ENCODE measurements at regions not wholly inside any gene's neighbourhood (a gene's known extent, or its start where the extent isn't known, plus 50 kb on each side); places are given as distances from the start of the nearest gene placed in this dataset.
A peak's percentile ranks its signal among the peaks of the same experiment; 100 is the strongest.
"Not testable (repeated sequence)": the region's sequence is repeated elsewhere in the genome, so short reads cannot be mapped to it uniquely, and the experiment has no call there.

DNA sequence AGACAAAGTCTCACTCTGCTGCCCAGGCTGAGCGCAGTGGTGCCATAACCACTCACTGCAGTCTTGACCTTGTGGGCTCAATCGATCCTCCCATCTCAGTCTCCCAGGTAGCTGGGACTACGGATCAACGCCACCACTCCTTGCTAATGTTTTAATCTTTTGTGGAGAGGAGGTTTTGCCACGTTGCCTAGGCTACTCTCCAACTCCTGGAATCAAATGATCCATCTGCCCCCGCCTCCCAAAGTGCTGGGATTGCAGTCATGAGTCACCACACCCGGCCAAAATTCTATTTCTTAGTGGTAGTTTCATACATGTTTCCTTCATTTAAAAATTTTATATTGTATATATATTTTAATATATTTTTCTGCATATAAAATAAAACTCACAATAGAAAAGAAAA lies 125.8 kb upstream of the CLNK start:
- no peaks in the 10 kb centered on the region for H3K4me1 ChIP-seq (ENCODE audit: control insufficient read depth, insufficient read depth, low read length)
- no peak overlapping the region for H3K27ac ChIP-seq (ENCODE audit: low read length)
- WGBS (ENCODE audit: insufficient coverage, low lambda C conversion rate): no CpG with 5 or more reads among the region's 7 CpGs
- no peak overlapping the region for H3K4me3 ChIP-seq (ENCODE audit: low read length)
- no peaks in the 10 kb centered on the region for H3K27me3 ChIP-seq (ENCODE audit: control insufficient read depth, insufficient read depth, low read length)
- no peak for DNase-seq
- H3K9me3 ChIP-seq (ENCODE audit: control insufficient read depth, low read depth, low read length): no peaks in the 10 kb centered on the region
- H3K36me3 ChIP-seq (ENCODE audit: control insufficient read depth, insufficient read depth, low read length): no peaks in the 10 kb centered on the region

DNA sequence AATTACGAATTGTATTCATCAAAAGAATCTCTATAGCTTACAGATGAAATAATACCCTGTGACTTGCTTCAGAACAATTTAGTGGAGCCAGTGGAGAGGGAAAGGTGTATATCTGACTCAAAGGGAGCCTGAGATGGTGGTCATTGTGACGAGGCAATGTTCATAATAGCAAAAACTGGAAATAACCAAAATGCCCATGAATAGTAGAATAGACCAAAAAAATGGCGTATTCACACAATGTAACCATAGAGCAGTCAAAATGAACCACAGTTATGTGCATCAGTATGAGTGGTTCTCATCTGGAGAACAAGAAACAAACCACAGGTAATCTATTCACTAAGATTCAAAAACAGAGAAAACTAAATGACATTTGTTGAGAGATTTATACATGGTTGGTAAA lies 125.3 kb upstream of the CLNK start:
- Histone ChIP-seq H3K36me3 (ENCODE audit: control insufficient read depth, insufficient read depth, low read length) (no peaks in the 10 kb centered on the region), H3K27ac (ENCODE audit: low read length) (no peak overlapping the region), H3K27me3 (ENCODE audit: control insufficient read depth, insufficient read depth, low read length) (no peaks in the 10 kb centered on the region), H3K9me3 (ENCODE audit: control insufficient read depth, low read depth, low read length) (no peaks in the 10 kb centered on the region), H3K4me1 (ENCODE audit: control insufficient read depth, insufficient read depth, low read length) (no peaks in the 10 kb centered on the region), H3K4me3 (ENCODE audit: low read length) (no peak overlapping the region)
- no peak for DNase-seq
- WGBS (ENCODE audit: insufficient coverage, low lambda C conversion rate): no CpG with 5 or more reads among the region's 3 CpGs

DNA sequence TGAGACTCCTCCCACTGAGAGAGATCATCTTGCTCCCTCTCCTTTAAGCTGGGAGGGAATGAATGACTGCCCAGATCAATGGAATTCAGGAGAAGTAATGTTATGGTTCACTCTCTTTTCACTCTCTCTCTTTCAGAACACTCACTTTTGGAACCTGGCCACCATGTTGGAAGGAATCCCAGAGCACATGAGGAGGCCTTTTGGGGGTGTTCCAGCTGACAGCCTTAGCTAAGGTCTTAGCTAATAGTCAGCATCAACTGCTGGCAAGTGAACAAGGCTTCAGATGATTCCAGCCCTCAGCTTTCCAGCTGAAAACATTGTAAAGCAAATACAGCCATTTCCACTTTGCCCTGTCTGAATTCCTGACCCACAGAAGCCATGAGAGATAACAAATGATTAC lies 124.0 kb upstream of the CLNK start:
- H3K27me3 ChIP-seq (ENCODE audit: control insufficient read depth, insufficient read depth, low read length): no peaks in the 10 kb centered on the region
- H3K4me1 ChIP-seq (ENCODE audit: control insufficient read depth, insufficient read depth, low read length): no peaks in the 10 kb centered on the region
- H3K27ac ChIP-seq (ENCODE audit: low read length): no peak overlapping the region
- peak in 1 of 2 donors; percentile 19 for DNase-seq
- no peaks in the 10 kb centered on the region for H3K9me3 ChIP-seq (ENCODE audit: control insufficient read depth, low read depth, low read length)
- no peak overlapping the region for H3K4me3 ChIP-seq (ENCODE audit: low read length)
- no peaks in the 10 kb centered on the region for H3K36me3 ChIP-seq (ENCODE audit: control insufficient read depth, insufficient read depth, low read length)

DNA sequence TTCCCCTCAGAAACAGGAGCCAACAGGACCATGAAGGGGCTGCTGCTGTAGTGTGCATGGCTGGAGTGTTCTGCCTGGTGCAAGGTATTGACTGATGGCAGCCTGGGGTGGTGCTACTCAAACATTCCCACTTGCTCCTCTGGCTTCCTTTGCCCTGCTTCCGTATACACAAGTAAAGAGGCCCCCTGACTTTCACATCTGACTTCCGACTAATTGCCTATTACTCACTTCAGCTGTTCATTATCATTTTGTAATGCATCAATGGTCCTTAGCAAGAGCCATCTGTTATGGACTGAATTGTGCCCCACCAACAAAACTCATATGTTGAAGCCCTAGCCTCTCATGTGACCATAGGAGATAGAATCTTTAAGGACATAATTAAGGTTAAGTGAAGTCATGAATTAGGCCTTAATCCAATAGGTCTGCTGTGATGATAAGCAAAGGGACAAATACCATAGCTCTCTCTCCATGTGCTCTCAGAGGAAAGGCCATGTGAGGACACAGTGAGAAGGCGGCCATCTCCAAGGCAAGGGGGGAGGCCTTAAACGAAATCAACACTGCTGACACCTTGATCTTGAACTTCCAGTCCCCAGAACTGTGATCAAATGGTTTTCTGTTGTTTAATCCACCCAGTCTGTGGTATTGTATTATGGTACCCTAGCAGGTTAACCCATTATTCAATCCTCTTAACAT lies 122.5 kb upstream of the CLNK start:
- Histone ChIP-seq H3K9me3 (ENCODE audit: control insufficient read depth, low read depth, low read length) (no peaks in the 10 kb centered on the region), H3K4me1 (ENCODE audit: control insufficient read depth, insufficient read depth, low read length) (no peaks in the 10 kb centered on the region), H3K4me3 (ENCODE audit: low read length) (no peak overlapping the region), H3K27ac (ENCODE audit: low read length) (no peak overlapping the region), H3K36me3 (ENCODE audit: control insufficient read depth, insufficient read depth, low read length) (no peaks in the 10 kb centered on the region), H3K27me3 (ENCODE audit: control insufficient read depth, insufficient read depth, low read length) (no peaks in the 10 kb centered on the region)
- DNase-seq: no peak
- WGBS (ENCODE audit: insufficient coverage, low lambda C conversion rate): no CpG with 5 or more reads among the region's 4 CpGs

DNA sequence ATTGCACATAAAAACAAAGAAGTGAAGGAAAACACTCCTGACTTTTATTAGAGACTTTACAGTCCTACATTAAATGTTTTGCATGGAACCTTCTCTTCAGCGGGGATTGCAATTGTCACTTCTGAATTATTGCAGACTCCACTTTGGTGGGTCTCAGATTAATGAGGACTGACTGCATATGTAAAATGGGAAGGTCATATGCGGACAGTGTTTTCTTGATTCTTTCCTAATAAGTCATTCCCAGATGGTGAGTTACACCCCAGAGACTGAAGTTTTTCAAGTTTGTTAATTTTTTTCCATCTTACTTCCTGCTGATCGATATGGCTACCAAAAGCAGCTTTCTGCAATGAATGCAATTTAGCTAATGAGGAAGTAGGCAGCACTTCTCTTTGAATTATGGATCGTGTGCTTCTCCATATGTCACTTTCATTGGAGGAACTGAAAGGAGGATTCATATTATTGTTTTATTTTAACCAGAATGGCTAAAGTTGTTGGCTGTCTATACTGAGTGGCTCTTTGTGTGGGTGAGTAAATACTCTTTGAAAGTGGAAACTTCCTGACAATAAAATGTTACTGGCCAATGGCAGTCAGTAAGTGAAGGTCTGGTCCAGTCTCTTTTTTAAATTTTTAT lies 119.3 kb upstream of the CLNK start:
- no peak for DNase-seq
- H3K4me3 ChIP-seq (ENCODE audit: low read length): no peak overlapping the region
- WGBS (ENCODE audit: insufficient coverage, low lambda C conversion rate): 80% methylated on average over 1 of the region's 4 CpGs

DNA sequence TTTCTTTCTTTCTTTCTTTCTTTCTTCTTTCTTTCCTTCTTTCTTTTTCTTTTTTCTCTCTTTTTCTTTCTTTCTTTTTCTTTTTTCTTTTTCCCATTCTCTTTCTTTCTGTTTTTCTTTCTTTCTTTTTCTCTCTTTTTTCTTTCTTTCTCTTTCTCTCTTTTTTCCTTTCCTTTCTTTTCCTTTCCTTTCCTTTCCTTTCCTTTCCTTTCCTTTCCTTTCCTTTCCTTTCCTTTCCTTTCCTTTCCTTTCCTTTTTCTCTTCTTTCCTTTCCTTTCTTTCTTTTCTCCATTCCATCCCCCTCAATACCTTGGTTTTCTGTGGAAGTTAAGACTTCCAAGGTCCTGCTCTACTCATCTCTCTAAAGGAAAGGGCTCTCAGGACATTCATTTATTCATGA lies 102.8 kb upstream of the CLNK start:
- DNase-seq: no peak
- H3K4me3 ChIP-seq (ENCODE audit: low read length): no peak overlapping the region
- no peaks in the 10 kb centered on the region for H3K4me1 ChIP-seq (ENCODE audit: control insufficient read depth, insufficient read depth, low read length)
- H3K27ac ChIP-seq (ENCODE audit: low read length): no peak overlapping the region
- H3K9me3 ChIP-seq (ENCODE audit: control insufficient read depth, low read depth, low read length): no peaks in the 10 kb centered on the region
- no peaks in the 10 kb centered on the region for H3K27me3 ChIP-seq (ENCODE audit: control insufficient read depth, insufficient read depth, low read length)
- no peaks in the 10 kb centered on the region for H3K36me3 ChIP-seq (ENCODE audit: control insufficient read depth, insufficient read depth, low read length)

More for the DNA sequence above, 119.3 kb upstream of the CLNK start:
- Histone ChIP-seq H3K9me3 (ENCODE audit: control insufficient read depth, low read depth, low read length) (no peaks in the 10 kb centered on the region), H3K36me3 (ENCODE audit: control insufficient read depth, insufficient read depth, low read length) (no peaks in the 10 kb centered on the region), H3K4me1 (ENCODE audit: control insufficient read depth, insufficient read depth, low read length) (no peaks in the 10 kb centered on the region), H3K27me3 (ENCODE audit: control insufficient read depth, insufficient read depth, low read length) (no peaks in the 10 kb centered on the region), H3K27ac (ENCODE audit: low read length) (no peak overlapping the region)

DNA sequence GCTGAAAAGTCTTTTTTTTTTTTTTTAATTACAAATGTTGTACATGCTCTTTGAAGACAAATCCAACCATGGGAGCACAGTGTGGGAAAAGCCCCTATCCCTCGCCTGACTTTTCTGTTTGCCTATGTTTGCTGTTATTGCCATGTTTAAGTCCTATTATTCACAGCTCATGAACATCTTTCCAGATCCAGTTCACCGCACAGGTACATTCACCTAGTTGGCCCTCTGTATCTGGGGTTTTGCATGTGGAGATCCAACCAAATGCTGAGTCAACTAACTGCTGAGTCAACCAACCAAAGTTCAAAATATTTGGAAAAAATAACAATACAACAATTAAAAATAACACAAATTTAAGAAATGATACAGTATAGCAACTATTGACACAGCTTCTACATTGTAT lies 100.1 kb upstream of the CLNK start:
- Histone ChIP-seq H3K9me3 (ENCODE audit: control insufficient read depth, low read depth, low read length) (no peaks in the 10 kb centered on the region), H3K4me3 (ENCODE audit: low read length) (no peak overlapping the region), H3K36me3 (ENCODE audit: control insufficient read depth, insufficient read depth, low read length) (no peaks in the 10 kb centered on the region), H3K27me3 (ENCODE audit: control insufficient read depth, insufficient read depth, low read length) (no peaks in the 10 kb centered on the region), H3K27ac (ENCODE audit: low read length) (no peak overlapping the region), H3K4me1 (ENCODE audit: control insufficient read depth, insufficient read depth, low read length) (no peaks in the 10 kb centered on the region)
- DNase-seq: no peak
- WGBS (ENCODE audit: insufficient coverage, low lambda C conversion rate): no CpG with 5 or more reads among the region's 2 CpGs

DNA sequence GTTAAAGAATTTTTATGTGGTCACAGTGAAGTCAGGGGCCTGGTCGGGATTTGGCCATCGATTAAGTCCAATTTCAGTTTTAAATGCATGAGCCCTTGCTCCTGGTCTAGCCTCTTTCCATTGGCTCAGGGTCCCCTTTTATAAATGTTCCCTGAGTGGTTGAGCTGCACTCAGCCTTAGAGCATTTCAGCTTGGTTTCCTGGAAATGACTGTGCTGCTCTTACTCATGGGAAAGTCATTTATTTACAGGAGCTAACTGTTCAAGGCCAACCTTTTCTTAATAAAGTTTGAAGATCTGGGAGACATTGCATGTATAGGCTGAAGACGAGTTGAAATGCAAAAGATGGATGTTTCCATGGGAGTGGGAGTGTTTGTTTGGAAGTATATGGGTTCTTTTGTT lies 98.8 kb upstream of the CLNK start:
- DNase-seq: no peak
- 43% methylated on average over 1 of the region's 3 CpGs for WGBS (ENCODE audit: insufficient coverage, low lambda C conversion rate)
- H3K4me3 ChIP-seq (ENCODE audit: low read length): no peak overlapping the region

DNA sequence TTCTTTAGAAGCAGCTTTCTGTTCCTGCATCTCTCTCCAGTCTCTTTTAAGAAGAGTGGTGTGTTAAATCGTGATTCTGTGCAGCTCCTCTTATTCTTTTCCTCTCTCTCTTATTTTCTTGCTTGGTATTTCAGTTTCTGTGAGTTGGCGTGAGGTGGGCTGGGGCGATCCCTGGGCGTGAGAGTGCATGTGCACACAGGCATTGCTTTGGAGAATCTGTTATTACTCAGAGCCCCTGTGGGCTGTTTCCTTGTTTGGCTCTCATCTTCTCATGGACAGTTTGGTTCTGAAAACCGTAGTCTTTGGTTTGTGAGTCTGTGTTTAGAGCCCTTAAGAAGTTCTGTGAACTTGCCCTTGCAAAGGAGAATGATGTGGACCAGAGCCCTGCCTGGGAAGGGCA lies 97.2 kb upstream of the CLNK start:
- H3K4me1 ChIP-seq (ENCODE audit: control insufficient read depth, insufficient read depth, low read length): no peaks in the 10 kb centered on the region
- H3K4me3 ChIP-seq (ENCODE audit: low read length): no peak overlapping the region
- no peaks in the 10 kb centered on the region for H3K36me3 ChIP-seq (ENCODE audit: control insufficient read depth, insufficient read depth, low read length)
- no peak overlapping the region for H3K27ac ChIP-seq (ENCODE audit: low read length)
- WGBS (ENCODE audit: insufficient coverage, low lambda C conversion rate): 86% methylated on average over 1 of the region's 5 CpGs
- H3K9me3 ChIP-seq (ENCODE audit: control insufficient read depth, low read depth, low read length): no peaks in the 10 kb centered on the region
- no peak for DNase-seq
- no peaks in the 10 kb centered on the region for H3K27me3 ChIP-seq (ENCODE audit: control insufficient read depth, insufficient read depth, low read length)

More for the DNA sequence above, 98.8 kb upstream of the CLNK start:
- H3K4me1 ChIP-seq (ENCODE audit: control insufficient read depth, insufficient read depth, low read length): no peaks in the 10 kb centered on the region
- H3K9me3 ChIP-seq (ENCODE audit: control insufficient read depth, low read depth, low read length): no peaks in the 10 kb centered on the region
- H3K27ac ChIP-seq (ENCODE audit: low read length): no peak overlapping the region
- no peaks in the 10 kb centered on the region for H3K27me3 ChIP-seq (ENCODE audit: control insufficient read depth, insufficient read depth, low read length)
- H3K36me3 ChIP-seq (ENCODE audit: control insufficient read depth, insufficient read depth, low read length): no peaks in the 10 kb centered on the region

DNA sequence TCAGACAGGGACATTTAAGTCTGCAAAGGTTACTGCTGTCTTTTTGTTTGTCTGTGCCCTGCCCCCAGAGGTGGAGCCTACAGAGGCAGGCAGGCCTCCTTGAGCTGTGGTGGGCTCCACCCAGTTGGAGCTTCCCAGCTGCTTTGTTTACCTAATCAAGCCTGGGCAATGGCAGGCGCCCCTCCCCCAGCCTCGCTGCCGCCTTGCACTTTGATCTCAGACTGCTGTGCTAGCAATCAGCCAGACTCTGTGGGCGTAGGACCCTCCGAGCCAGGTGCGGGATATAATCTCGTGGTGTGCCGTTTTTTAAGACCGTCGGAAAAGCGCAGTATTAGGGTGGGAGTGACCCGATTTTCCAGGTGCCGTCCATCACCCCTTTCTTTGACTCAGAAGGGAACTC lies 96.2 kb upstream of the CLNK start:
- H3K4me1 ChIP-seq (ENCODE audit: control insufficient read depth, insufficient read depth, low read length); H3K36me3 ChIP-seq (ENCODE audit: control insufficient read depth, insufficient read depth, low read length); H3K4me3 ChIP-seq (ENCODE audit: low read length); H3K9me3 ChIP-seq (ENCODE audit: control insufficient read depth, low read depth, low read length); DNase-seq; H3K27me3 ChIP-seq (ENCODE audit: control insufficient read depth, insufficient read depth, low read length); H3K27ac ChIP-seq (ENCODE audit: low read length): not testable (repeated sequence)
- no CpG with 5 or more reads among the region's 13 CpGs for WGBS (ENCODE audit: insufficient coverage, low lambda C conversion rate)

DNA sequence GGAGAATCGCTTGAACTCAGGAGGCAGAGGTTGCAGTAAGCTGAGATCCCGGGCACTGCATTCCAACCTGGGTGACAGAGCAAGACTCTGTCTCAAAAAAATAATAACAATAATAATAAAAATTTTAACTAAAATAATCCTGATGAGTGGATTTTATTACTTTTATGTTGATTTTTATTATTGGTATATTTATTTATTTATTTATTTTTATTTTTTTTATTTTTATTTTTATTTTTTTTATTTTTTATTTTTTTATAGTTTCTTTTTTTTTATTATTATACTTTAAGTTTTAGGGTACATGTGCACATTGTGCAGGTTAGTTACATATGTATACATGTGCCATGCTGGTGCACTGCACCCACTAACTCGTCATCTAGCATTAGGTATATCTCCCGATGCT lies 90.6 kb upstream of the CLNK start:
- not testable (repeated sequence) for H3K36me3 ChIP-seq (ENCODE audit: control insufficient read depth, insufficient read depth, low read length); H3K4me3 ChIP-seq (ENCODE audit: low read length); H3K27me3 ChIP-seq (ENCODE audit: control insufficient read depth, insufficient read depth, low read length); DNase-seq; H3K9me3 ChIP-seq (ENCODE audit: control insufficient read depth, low read depth, low read length); H3K27ac ChIP-seq (ENCODE audit: low read length); H3K4me1 ChIP-seq (ENCODE audit: control insufficient read depth, insufficient read depth, low read length)
- no CpG with 5 or more reads among the region's 4 CpGs for WGBS (ENCODE audit: insufficient coverage, low lambda C conversion rate)
